Uterus (tissue), 2 donors: ENCODE measurements at regions not wholly inside any gene's neighbourhood (a gene's known extent, or its start where the extent isn't known, plus 50 kb on each side); places are given as distances from the start of the nearest gene placed in this dataset.

Experiments used
- POLR2A ChIP-seq, 2 donors: fragments of 450-650 bp; IDR thresholded peaks; one replicate each; pipeline ENCODE4 v1.6.1; 2016; ENCODE audit warnings: antibody characterized with exemption in 2 of 2, mild to moderate bottlenecking in 1 of 2, moderate library complexity in 1 of 2
- TF ChIP-seq, protein P1 (sequence below), 4 experiments: fragments of 200-600 bp in 2 of 4; fragments of 450-650 bp in 2 of 4; sonication (generic) in 2 of 4; IDR thresholded peaks; one replicate each; pipeline ENCODE4 v1.5.1; 2016 to 2019; ENCODE audit warnings: antibody characterized with exemption in 4 of 4, mild to moderate bottlenecking in 2 of 4, moderate library complexity in 1 of 4

- TF ChIP-seq, protein P1, sequence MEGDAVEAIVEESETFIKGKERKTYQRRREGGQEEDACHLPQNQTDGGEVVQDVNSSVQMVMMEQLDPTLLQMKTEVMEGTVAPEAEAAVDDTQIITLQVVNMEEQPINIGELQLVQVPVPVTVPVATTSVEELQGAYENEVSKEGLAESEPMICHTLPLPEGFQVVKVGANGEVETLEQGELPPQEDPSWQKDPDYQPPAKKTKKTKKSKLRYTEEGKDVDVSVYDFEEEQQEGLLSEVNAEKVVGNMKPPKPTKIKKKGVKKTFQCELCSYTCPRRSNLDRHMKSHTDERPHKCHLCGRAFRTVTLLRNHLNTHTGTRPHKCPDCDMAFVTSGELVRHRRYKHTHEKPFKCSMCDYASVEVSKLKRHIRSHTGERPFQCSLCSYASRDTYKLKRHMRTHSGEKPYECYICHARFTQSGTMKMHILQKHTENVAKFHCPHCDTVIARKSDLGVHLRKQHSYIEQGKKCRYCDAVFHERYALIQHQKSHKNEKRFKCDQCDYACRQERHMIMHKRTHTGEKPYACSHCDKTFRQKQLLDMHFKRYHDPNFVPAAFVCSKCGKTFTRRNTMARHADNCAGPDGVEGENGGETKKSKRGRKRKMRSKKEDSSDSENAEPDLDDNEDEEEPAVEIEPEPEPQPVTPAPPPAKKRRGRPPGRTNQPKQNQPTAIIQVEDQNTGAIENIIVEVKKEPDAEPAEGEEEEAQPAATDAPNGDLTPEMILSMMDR (IDR thresholded peaks at IDR 0.05) = no peak
- TF ChIP-seq POLR2A (IDR thresholded peaks at IDR 0.05) = no peak
Observed at GRCh38 chr12:90111791-90112580, 403.3 kb upstream of the ATP2B1 start.
